Neuronal stem cell (in vitro differentiated cells): ENCODE measurements at regions not wholly inside any gene's neighbourhood (a gene's known extent, or its start where the extent isn't known, plus 50 kb on each side); places are given as distances from the start of the nearest gene placed in this dataset.

Experiments used
- DNase-seq: peaks from one replicate; pipeline ENCODE4 v3.0.0-alpha.2; 2013; ENCODE audit warnings: low spot score
- H2AFZ ChIP-seq: one replicate; pipeline ENCODE4 v1.6.1; 2013; ENCODE audit warnings: mild to moderate bottlenecking, low read length, inconsistent platforms
- H2AK5ac ChIP-seq: 2 replicates; pipeline ENCODE4 v1.6.1; 2013; ENCODE audit warnings: low read depth, mild to moderate bottlenecking, inconsistent platforms, low read length, moderate library complexity, mixed read lengths
- H2BK120ac ChIP-seq: 2 replicates; pipeline ENCODE4 v1.6.1; 2013; ENCODE audit warnings: low read depth, mild to moderate bottlenecking, inconsistent platforms, low read length, moderate library complexity, mixed read lengths
- H2BK12ac ChIP-seq: one replicate; pipeline ENCODE4 v1.6.1; 2013; ENCODE audit warnings: low read length, inconsistent platforms
- H2BK15ac ChIP-seq: 2 replicates; pipeline ENCODE4 v1.6.1; 2013; ENCODE audit warnings: mild to moderate bottlenecking, low read length, inconsistent platforms, mixed read lengths
- H2BK5ac ChIP-seq: one replicate; pipeline ENCODE4 v1.6.1; 2013; ENCODE audit warnings: inconsistent platforms, mild to moderate bottlenecking, low read length, moderate library complexity
- H3K14ac ChIP-seq: one replicate; pipeline ENCODE4 v1.6.1; 2013; ENCODE audit warnings: low read length, inconsistent platforms
- H3K18ac ChIP-seq: 2 replicates; pipeline ENCODE4 v1.6.1; 2013; ENCODE audit warnings: low read length, inconsistent platforms
- H3K23ac ChIP-seq: 2 replicates; pipeline ENCODE4 v1.6.1; 2013; ENCODE audit warnings: low read depth, mild to moderate bottlenecking, mixed read lengths, low read length, inconsistent platforms; ENCODE audit not compliant: poor library complexity
- H3K27ac ChIP-seq: replicated peaks from 3 replicates; pipeline ENCODE4 v1.5.1; 2013; ENCODE audit warnings: low read length, inconsistent platforms
- H3K27me3 ChIP-seq, 3 experiments: 2 replicates each; pipeline ENCODE4 v1.6.1; 2013; ENCODE audit warnings: low read length in 3 of 3, mild to moderate bottlenecking in 2 of 3, inconsistent platforms in 1 of 3, low read depth in 1 of 3, mixed read lengths in 1 of 3, moderate library complexity in 1 of 3; ENCODE audit not compliant: control insufficient read depth in 3 of 3, insufficient read depth in 3 of 3
- H3K36me3 ChIP-seq, 2 donors: replicated peaks in 1 of 2; 2 replicates each; pipeline ENCODE4 v1.6.1; 2013; ENCODE audit warnings: low read length in 2 of 2; ENCODE audit not compliant: control insufficient read depth in 2 of 2, insufficient read depth in 2 of 2
- H3K4ac ChIP-seq: 2 replicates; pipeline ENCODE4 v1.6.1; 2013; ENCODE audit warnings: inconsistent platforms, mild to moderate bottlenecking, low read length, moderate library complexity
- H3K4me1 ChIP-seq, 2 donors: 1 replicate in 1 of 2; 2 replicates in 1 of 2; pipeline ENCODE4 v1.6.1; 2013; ENCODE audit warnings: low read length in 2 of 2, low read depth in 1 of 2; ENCODE audit not compliant: control insufficient read depth in 2 of 2, insufficient read depth in 1 of 2
- H3K4me2 ChIP-seq: one replicate; pipeline ENCODE4 v1.6.1; 2013; ENCODE audit warnings: mild to moderate bottlenecking, low read length, inconsistent platforms; ENCODE audit not compliant: insufficient read depth, poor library complexity, severe bottlenecking
- H3K4me3 ChIP-seq, 2 donors: 2 replicates each; pipeline ENCODE4 v1.5.1; 2013; ENCODE audit warnings: low read length in 2 of 2, mild to moderate bottlenecking in 2 of 2, inconsistent platforms in 1 of 2, moderate library complexity in 1 of 2
- H3K79me1 ChIP-seq: one replicate; pipeline ENCODE4 v1.6.1; 2013; ENCODE audit warnings: low read depth, mild to moderate bottlenecking, inconsistent platforms, low read length, moderate library complexity
- H3K9ac ChIP-seq: one replicate; pipeline ENCODE4 v1.6.1; 2013; ENCODE audit warnings: mild to moderate bottlenecking, low read depth, low read length, inconsistent platforms; ENCODE audit not compliant: poor library complexity
- H3K9me3 ChIP-seq, 2 donors: replicated peaks in 1 of 2; 2 replicates each; pipeline versions ENCODE3 to v1.6.1; 2013; ENCODE audit warnings: low read length in 2 of 2, mild to moderate bottlenecking in 2 of 2, inconsistent platforms in 1 of 2, low read depth in 1 of 2, mixed read lengths in 1 of 2, moderate library complexity in 1 of 2; ENCODE audit not compliant: control insufficient read depth in 2 of 2, insufficient read depth in 1 of 2
- H4K8ac ChIP-seq: one replicate; pipeline ENCODE4 v1.6.1; 2013; ENCODE audit warnings: low read depth, mild to moderate bottlenecking, inconsistent platforms, low read length, moderate library complexity
- H4K91ac ChIP-seq: one replicate; pipeline ENCODE4 v1.6.1; 2013; ENCODE audit warnings: low read length, low read depth, mild to moderate bottlenecking, inconsistent platforms; ENCODE audit not compliant: poor library complexity
- WGBS, 2 donors: extraction: QIAGEN DNeasy Blood & Tissue Kit; methylation state at CpG; one replicate each; pipeline ENCODE4 v1.1.7; 2013; ENCODE audit warnings: missing lambda C conversion rate in 2 of 2, mixed read lengths in 1 of 2; ENCODE audit not compliant: insufficient read length in 2 of 2, insufficient replicate concordance in 1 of 2; ENCODE audit errors: extremely low coverage in 2 of 2; 5-methylcytosine and 5-hydroxymethylcytosine counted together

- Histone ChIP-seq H3K27me3 (no peaks in the 10 kb centered on the region), H3K9ac (no peak overlapping the region), H2BK15ac (no peak overlapping the region), H3K79me1 (no peaks in the 10 kb centered on the region), H2BK120ac (no peak overlapping the region), H3K4me1 (no peaks in the 10 kb centered on the region), H3K27ac (no peak overlapping the region), H2AK5ac (no peak overlapping the region), H2BK12ac (no peak overlapping the region), H3K9me3 (no peaks in the 10 kb centered on the region), H2AFZ (no peak overlapping the region), H3K4me2 (no peak overlapping the region), H3K36me3 (no peaks in the 10 kb centered on the region), H4K91ac (no peak overlapping the region), H3K23ac (no peak overlapping the region), H3K4ac (no peak overlapping the region), H3K18ac (no peak overlapping the region), H2BK5ac (no peak overlapping the region), H3K4me3 (no peak overlapping the region), H3K14ac (no peak overlapping the region), H4K8ac (no peak overlapping the region)
- DNase-seq, result no peak
- no CpG with 5 or more reads among the region's 6 CpGs for WGBS, 2 donors
These were observed 96.9 kb downstream of the MAB21L3 start for GRCh38 chr1:116208136-116208535.

GRCh38 chr1:116211294-116211693 lies 100.1 kb downstream of the MAB21L3 start:
- no peaks in the 10 kb centered on the region for H3K79me1 ChIP-seq
- H3K4me2 ChIP-seq, result no peak overlapping the region
- WGBS, 2 donors, result no CpG with 5 or more reads among the region's 5 CpGs
- H2BK15ac ChIP-seq, result no peak overlapping the region
- H2BK12ac ChIP-seq, result no peak overlapping the region
- H3K27ac ChIP-seq, result no peak overlapping the region
- no peak overlapping the region for H3K18ac ChIP-seq
- no peak overlapping the region for H2AK5ac ChIP-seq
- H3K27me3 ChIP-seq, result no peaks in the 10 kb centered on the region
- no peak overlapping the region for H3K9ac ChIP-seq
- no peak overlapping the region for H4K91ac ChIP-seq
- H3K23ac ChIP-seq, result no peak overlapping the region
- no peak overlapping the region for H4K8ac ChIP-seq
- DNase-seq, result no peak
- no peak overlapping the region for H2BK120ac ChIP-seq
- no peak overlapping the region for H3K14ac ChIP-seq
- H2BK5ac ChIP-seq, result no peak overlapping the region
- no peak overlapping the region for H3K4ac ChIP-seq
- H3K36me3 ChIP-seq, result no peaks in the 10 kb centered on the region
- no peak overlapping the region for H2AFZ ChIP-seq
- no peaks in the 10 kb centered on the region for H3K4me1 ChIP-seq
- no peaks in the 10 kb centered on the region for H3K9me3 ChIP-seq
- H3K4me3 ChIP-seq, result no peak overlapping the region

GRCh38 chr1:116218922-116219321 lies 107.7 kb downstream of the MAB21L3 start:
- Histone ChIP-seq H3K9me3 (no peaks in the 10 kb centered on the region), H3K18ac (no peak overlapping the region), H2BK15ac (no peak overlapping the region), H2BK120ac (no peak overlapping the region), H3K79me1 (no peaks in the 10 kb centered on the region), H3K14ac (no peak overlapping the region), H2AFZ (no peak overlapping the region), H3K4me2 (no peak overlapping the region), H2BK12ac (no peak overlapping the region), H3K36me3 (no peaks in the 10 kb centered on the region), H3K27ac (no peak overlapping the region), H3K9ac (no peak overlapping the region), H3K23ac (no peak overlapping the region), H3K27me3 (no peaks in the 10 kb centered on the region), H3K4me1 (no peaks in the 10 kb centered on the region), H2BK5ac (no peak overlapping the region), H3K4ac (no peak overlapping the region), H2AK5ac (no peak overlapping the region), H4K8ac (no peak overlapping the region), H3K4me3 (no peak overlapping the region), H4K91ac (no peak overlapping the region)
- no peak for DNase-seq
- no CpG with 5 or more reads among the region's 6 CpGs for WGBS, 2 donors

GRCh38 chr1:116219651-116220434 lies 108.6 kb downstream of the MAB21L3 start:
- H3K14ac ChIP-seq, result no peak overlapping the region
- H3K18ac ChIP-seq, result no peak overlapping the region
- DNase-seq, result no peak
- no peaks in the 10 kb centered on the region for H3K36me3 ChIP-seq
- no peaks in the 10 kb centered on the region for H3K9me3 ChIP-seq
- no peak overlapping the region for H2AFZ ChIP-seq
- no peak overlapping the region for H4K91ac ChIP-seq
- H3K4ac ChIP-seq, result no peak overlapping the region
- H2BK12ac ChIP-seq, result no peak overlapping the region
- no peak overlapping the region for H2BK5ac ChIP-seq
- WGBS, 2 donors, result no CpG with 5 or more reads among the region's 5 CpGs
- no peak overlapping the region for H3K27ac ChIP-seq
- peaks cover 0 to 2% of the 10 kb centered on the region in 2 donors for H3K4me1 ChIP-seq
- H4K8ac ChIP-seq, result no peak overlapping the region
- H3K23ac ChIP-seq, result no peak overlapping the region
- no peak overlapping the region for H3K4me2 ChIP-seq
- H2BK15ac ChIP-seq, result no peak overlapping the region
- no peaks in the 10 kb centered on the region for H3K79me1 ChIP-seq
- H2BK120ac ChIP-seq, result no peak overlapping the region
- H2AK5ac ChIP-seq, result no peak overlapping the region
- no peak overlapping the region for H3K4me3 ChIP-seq
- no peaks in the 10 kb centered on the region for H3K27me3 ChIP-seq
- H3K9ac ChIP-seq, result no peak overlapping the region
